ENCODE measurements at regions not wholly inside any gene's neighbourhood (a gene's known extent, or its start where the extent isn't known, plus 50 kb on each side); places are given as distances from the start of the nearest gene placed in this dataset.
A peak's percentile ranks its signal among the peaks of the same experiment; 100 is the strongest.
"Not testable (repeated sequence)": the region's sequence is repeated elsewhere in the genome, so short reads cannot be mapped to it uniquely, and the experiment has no call there.

DNA sequence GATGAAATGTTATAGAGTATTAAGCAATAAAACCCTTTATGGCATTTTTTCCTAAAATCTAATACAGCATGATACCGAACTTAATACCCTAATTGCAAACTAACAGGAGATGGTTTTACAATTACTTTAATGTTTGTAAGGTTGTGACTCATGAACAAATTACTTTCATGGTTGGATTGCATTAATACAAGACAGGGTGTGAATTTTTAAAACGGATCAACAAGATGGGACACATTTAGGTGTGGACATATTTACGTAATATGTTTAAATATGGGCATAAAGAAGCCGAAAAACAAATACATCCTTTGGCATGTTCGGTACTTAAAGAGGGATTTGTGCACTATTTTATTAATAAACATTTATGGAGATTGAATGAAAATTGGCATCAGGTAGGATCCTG lies 168.3 kb upstream of the SPRY2 start:
- no peak for DNase-seq (ENCODE audit: low read depth)

- DNase-seq (ENCODE audit: low read depth) = no peak
Observed at GRCh38 chr13:80508031-80508430, 167.1 kb upstream of the SPRY2 start.

DNA sequence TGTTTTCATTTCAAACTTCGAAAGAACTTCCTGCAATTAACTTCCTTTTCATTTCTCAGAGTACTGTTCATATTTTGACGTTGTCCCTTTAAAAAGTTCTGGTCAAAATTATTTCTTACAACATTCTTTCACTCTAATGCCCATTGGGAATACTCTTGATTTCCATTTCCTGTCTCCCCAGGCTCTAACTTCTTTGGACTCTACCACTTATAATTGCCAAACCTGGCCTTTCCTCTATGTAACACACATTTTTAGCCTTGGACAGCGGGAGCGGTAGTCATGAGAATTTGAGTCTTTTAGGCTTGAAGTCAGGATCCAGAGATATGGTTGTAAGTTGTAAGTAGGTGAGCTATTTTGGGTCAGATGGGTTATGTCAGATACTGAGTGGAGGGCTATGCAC lies 163.5 kb upstream of the SPRY2 start:
- DNase-seq (ENCODE audit: low read depth) = no peak

DNA sequence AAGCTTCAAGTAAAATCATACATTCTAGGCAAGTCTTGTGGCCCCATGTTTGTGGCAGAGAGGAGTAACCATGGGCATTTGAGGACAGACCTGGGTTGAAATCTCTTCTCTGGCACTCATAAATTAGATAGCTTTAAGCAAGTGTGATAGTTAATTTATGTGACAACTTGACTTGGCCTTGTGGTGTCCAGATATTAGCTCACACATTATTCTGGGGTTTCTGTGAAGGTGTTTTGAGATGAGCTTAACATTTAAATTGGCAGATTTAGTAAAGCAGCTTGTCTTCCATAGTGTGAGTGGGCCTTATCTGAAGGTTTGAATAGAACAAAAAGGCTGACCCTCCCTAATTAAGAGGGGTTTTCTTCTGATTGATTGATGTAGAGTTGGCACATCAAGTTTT lies 161.4 kb upstream of the SPRY2 start:
- DNase-seq (ENCODE audit: low read depth) = no peak

GRCh38 chr13:80501556-80501955 lies 160.6 kb upstream of the SPRY2 start:
- DNase-seq (ENCODE audit: low read depth) = no peak

GRCh38 chr13:80499536-80500290 lies 158.8 kb upstream of the SPRY2 start:
- DNase-seq (ENCODE audit: low read depth) = no peak

DNA sequence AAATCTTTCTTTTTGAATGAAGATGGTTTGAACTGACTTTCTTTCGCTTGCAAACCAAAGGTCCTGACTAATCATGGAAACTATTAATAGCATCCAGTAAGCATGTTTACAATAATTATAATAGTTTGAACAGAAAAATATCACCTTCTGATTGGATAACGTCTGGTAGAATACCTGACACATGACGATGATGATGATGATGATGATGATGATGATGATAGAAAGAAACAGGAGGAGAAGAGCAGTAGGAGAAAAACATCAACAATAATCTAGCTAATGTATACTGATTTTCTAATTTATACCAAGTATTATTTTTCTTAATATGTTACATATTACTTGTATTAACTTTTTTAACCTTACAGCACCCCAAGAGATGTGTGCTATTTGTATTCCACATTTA lies 157.5 kb upstream of the SPRY2 start:
- DNase-seq (ENCODE audit: low read depth) = no peak

- no peak for DNase-seq (ENCODE audit: low read depth)
Observed at GRCh38 chr13:80497978-80498377, 157.1 kb upstream of the SPRY2 start.

DNA sequence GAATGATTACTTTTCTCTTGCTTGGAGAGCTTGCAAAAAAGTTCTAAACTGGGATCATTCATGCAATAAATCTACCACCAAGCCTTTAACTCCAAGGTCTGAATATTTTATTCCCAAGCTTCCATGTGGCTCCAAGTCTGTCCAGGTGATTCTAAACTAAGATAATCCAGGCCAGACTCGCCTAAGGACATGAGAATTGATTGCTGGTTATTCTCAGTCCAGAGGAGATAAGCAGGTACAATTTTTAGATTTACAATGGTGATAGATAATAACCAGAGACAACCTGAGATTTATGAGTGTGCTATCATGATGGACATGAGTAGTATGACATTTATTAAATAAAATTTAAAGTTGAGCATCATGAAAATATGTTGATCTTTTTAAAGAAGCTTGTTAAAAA lies 156.5 kb upstream of the SPRY2 start:
- no peak for DNase-seq (ENCODE audit: low read depth)

DNA sequence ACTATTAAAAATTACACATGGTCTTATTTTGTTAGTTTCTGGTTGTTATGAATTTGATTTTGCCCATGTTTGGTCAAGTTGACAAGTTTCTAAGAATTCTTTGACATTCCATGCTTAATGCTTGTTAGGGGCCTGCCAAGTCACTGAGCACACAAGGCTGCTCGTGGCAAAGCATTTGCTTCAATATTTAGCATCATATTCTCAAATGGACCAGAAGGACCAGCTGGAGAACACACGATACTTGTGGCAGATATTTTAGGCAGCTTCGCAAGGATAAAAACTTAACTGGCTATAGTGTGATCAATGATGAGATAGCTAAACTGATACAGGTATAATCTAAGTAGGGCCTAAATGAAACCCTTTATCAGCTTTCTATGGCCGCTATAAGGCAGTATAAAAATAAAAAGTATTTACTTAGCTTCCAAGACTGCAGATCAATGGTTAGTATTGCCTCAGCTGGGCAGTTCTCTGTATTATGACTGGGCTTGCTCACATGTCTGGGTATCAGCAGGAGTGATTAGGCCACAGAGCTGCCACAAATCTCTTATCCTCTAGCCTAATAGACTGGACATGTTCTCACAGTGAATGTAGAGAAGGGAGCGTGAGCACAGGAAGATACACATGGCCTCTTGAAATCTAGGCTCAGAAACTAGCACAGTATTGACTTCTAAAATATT lies 155.9 kb upstream of the SPRY2 start:
- DNase-seq (ENCODE audit: low read depth) = no peak

DNA sequence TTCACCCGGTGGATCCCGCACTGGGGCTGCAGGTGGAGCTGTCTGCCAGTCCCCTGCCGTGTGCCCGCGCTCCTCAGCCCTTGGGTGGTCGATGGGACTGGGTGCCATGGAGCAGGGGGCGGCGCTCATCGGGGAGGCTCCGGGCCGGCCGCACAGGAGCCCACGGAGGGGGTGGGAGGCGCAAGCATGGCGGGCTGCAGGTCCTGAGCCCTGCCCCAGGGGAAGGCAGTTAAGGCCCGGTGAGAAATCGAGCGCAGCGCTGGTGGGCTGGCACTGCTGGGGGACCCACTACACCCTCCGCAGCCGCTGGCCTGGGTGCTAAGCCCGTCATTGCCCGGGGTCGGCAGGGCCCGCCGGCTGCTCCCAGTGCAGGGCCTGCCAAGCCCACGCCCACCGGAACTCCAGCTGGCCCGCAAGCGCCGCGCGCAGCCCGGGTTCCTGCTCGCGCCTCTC lies 149.6 kb upstream of the SPRY2 start:
- not testable (repeated sequence) for DNase-seq (ENCODE audit: low read depth)

- no peak for DNase-seq (ENCODE audit: low read depth)
Observed at GRCh38 chr13:80486402-80486801, 145.5 kb upstream of the SPRY2 start.

DNA sequence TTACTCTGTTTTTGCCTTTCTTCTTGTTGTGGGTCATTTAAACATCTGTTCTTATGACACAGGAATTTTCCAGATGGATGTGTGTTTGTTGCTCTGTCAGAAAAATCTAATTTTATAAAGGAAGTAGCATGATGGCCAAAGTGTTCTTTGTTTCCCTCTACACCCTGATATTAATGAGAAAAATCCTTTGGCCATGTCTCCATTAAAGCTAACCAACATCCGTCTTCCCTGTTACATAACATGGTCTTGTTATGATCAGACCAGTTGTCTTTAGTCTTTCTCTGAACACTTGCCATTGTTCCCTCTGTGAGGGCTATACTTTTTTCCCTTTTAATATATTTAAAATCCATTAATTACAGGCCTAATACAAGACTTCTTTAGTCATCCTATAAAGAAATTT lies 142.2 kb upstream of the SPRY2 start:
- DNase-seq (ENCODE audit: low read depth) = no peak

DNA sequence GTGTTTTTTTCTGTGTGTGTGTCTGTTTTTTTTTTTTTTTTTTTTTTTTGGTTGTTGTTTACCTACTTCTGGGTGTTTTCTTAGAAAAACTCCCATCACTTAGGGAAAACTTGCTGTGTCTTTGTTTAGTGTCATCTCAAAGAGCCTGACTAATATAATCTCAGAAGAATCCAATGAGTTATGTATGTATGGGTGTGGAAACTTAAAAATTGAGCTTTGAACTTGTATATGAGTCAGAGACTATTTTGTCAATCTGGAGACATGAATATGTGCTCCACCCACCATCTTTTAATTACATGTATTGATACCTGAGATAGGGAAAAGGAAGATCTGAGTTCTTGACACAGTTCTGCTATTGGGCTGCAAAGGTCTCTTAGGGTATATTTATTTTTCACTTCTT lies 140.7 kb upstream of the SPRY2 start:
- DNase-seq (ENCODE audit: low read depth) = no peak

- DNase-seq (ENCODE audit: low read depth) = no peak
Observed at GRCh38 chr13:80477661-80478443, 136.9 kb upstream of the SPRY2 start.

DNA sequence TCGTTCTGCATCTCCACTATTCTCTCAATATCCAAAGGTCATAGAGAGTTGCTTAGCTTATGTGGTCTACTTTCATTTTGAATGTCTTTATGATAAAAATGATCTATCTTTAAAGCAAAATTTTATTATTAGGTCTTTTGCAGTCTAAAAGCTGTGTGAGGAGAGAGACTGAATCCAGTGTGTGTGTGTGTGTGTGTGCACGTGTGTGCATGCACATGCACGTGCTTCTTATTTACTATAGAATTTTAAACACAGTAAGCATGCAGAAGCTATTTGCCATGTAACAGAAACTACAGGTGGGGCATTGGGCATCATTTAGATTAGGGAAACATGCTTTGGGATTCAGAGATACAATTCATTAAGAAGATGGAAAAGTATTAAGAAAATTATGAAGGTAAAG lies 136.0 kb upstream of the SPRY2 start:
- no peak for DNase-seq (ENCODE audit: low read depth)

DNA sequence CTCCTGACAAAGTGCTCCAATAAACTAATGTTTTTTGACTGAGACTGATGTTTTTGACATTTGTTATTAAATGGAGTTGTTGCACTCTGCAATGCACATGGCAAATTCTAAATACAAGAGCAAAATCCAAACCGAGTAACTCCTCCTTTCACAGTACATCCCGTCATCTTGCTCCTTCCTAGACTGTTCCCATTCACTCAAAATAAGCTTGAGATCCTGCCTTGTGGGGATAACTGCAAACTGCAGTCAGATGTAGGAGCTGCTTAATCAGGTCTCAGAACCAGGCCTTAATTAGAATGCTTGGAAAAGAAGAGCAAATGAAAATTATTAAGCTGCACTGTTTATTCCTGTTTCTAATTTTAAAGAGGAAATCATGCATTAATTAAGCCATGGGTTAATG lies 134.8 kb upstream of the SPRY2 start:
- DNase-seq (ENCODE audit: low read depth) = no peak

- peak; percentile 4 for DNase-seq (ENCODE audit: low read depth)
Observed at GRCh38 chr13:80473695-80474094, 132.8 kb upstream of the SPRY2 start.

DNA sequence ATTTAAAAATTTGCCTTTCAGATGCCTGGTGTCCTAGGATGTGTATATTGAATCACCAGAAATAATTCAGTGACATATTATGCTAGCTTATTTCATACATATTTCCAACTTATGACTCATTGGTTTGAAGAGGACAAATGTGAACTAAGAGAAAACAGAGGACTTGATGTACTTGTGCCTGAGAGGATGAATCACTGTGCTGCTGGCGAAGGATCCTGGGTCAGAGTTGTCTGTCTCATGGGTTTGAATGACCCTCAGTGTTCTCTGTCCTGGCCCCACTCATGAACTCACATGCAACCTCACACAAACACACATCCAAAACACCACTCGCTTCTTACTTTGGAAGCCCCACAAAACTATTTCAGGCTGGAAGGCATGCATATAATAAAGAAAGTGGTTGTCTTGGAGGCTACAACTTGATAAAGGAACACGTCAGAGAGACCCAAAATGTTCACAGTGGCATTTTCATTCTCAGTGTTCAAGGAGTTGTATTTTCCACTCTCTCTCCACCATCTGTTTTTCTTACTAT lies 129.0 kb upstream of the SPRY2 start:
- DNase-seq (ENCODE audit: low read depth) = peak; percentile 15

GRCh38 chr13:80469105-80469852 lies 128.4 kb upstream of the SPRY2 start:
- no peak for DNase-seq (ENCODE audit: low read depth)

- DNase-seq (ENCODE audit: low read depth) = no peak
Observed at GRCh38 chr13:80465321-80465720, 124.4 kb upstream of the SPRY2 start.
